ENCODE measurements at regions not wholly inside any gene's neighbourhood (a gene's known extent, or its start where the extent isn't known, plus 50 kb on each side); places are given as distances from the start of the nearest gene placed in this dataset.

DNA sequence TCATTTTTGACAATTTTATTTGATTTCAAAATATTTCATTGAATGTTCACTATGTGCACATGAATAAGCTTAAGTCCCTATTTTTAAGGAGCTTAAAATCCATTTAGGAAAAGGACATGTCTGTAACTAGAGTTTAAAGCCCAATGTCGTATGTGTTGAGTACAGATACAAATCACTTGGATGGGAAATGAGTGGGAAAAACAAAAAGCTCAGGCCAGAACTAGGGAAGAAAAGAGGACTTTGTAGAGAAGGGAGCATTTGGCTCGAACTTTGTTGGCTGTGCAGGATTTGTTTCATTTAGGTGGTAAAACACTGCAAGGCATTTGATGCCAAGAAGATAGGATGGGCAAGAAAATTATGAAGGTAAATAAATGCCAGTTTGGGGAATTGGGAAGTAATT, 653.1 kb upstream of the KCNMB2 start (continued):
- TF ChIP-seq, protein P1, sequence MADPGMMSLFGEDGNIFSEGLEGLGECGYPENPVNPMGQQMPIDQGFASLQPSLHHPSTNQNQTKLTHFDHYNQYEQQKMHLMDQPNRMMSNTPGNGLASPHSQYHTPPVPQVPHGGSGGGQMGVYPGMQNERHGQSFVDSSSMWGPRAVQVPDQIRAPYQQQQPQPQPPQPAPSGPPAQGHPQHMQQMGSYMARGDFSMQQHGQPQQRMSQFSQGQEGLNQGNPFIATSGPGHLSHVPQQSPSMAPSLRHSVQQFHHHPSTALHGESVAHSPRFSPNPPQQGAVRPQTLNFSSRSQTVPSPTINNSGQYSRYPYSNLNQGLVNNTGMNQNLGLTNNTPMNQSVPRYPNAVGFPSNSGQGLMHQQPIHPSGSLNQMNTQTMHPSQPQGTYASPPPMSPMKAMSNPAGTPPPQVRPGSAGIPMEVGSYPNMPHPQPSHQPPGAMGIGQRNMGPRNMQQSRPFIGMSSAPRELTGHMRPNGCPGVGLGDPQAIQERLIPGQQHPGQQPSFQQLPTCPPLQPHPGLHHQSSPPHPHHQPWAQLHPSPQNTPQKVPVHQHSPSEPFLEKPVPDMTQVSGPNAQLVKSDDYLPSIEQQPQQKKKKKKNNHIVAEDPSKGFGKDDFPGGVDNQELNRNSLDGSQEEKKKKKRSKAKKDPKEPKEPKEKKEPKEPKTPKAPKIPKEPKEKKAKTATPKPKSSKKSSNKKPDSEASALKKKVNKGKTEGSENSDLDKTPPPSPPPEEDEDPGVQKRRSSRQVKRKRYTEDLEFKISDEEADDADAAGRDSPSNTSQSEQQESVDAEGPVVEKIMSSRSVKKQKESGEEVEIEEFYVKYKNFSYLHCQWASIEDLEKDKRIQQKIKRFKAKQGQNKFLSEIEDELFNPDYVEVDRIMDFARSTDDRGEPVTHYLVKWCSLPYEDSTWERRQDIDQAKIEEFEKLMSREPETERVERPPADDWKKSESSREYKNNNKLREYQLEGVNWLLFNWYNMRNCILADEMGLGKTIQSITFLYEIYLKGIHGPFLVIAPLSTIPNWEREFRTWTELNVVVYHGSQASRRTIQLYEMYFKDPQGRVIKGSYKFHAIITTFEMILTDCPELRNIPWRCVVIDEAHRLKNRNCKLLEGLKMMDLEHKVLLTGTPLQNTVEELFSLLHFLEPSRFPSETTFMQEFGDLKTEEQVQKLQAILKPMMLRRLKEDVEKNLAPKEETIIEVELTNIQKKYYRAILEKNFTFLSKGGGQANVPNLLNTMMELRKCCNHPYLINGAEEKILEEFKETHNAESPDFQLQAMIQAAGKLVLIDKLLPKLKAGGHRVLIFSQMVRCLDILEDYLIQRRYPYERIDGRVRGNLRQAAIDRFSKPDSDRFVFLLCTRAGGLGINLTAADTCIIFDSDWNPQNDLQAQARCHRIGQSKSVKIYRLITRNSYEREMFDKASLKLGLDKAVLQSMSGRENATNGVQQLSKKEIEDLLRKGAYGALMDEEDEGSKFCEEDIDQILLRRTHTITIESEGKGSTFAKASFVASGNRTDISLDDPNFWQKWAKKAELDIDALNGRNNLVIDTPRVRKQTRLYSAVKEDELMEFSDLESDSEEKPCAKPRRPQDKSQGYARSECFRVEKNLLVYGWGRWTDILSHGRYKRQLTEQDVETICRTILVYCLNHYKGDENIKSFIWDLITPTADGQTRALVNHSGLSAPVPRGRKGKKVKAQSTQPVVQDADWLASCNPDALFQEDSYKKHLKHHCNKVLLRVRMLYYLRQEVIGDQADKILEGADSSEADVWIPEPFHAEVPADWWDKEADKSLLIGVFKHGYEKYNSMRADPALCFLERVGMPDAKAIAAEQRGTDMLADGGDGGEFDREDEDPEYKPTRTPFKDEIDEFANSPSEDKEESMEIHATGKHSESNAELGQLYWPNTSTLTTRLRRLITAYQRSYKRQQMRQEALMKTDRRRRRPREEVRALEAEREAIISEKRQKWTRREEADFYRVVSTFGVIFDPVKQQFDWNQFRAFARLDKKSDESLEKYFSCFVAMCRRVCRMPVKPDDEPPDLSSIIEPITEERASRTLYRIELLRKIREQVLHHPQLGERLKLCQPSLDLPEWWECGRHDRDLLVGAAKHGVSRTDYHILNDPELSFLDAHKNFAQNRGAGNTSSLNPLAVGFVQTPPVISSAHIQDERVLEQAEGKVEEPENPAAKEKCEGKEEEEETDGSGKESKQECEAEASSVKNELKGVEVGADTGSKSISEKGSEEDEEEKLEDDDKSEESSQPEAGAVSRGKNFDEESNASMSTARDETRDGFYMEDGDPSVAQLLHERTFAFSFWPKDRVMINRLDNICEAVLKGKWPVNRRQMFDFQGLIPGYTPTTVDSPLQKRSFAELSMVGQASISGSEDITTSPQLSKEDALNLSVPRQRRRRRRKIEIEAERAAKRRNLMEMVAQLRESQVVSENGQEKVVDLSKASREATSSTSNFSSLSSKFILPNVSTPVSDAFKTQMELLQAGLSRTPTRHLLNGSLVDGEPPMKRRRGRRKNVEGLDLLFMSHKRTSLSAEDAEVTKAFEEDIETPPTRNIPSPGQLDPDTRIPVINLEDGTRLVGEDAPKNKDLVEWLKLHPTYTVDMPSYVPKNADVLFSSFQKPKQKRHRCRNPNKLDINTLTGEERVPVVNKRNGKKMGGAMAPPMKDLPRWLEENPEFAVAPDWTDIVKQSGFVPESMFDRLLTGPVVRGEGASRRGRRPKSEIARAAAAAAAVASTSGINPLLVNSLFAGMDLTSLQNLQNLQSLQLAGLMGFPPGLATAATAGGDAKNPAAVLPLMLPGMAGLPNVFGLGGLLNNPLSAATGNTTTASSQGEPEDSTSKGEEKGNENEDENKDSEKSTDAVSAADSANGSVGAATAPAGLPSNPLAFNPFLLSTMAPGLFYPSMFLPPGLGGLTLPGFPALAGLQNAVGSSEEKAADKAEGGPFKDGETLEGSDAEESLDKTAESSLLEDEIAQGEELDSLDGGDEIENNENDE (IDR thresholded peaks at IDR 0.05; ENCODE audit: insufficient replicate concordance, low read length): no peak
- TF ChIP-seq EP300 (IDR thresholded peaks at IDR 0.05; ENCODE audit: borderline replicate concordance in 1 of 2, low read depth in 2 of 2, low read length in 2 of 2) (no peak), MAFK (IDR thresholded peaks at IDR 0.05; ENCODE audit: low read depth, low read length) (no peak), NRF1 (IDR thresholded peaks at IDR 0.05; ENCODE audit: low read depth, low read length) (no peak), USF2 (IDR thresholded peaks at IDR 0.05; ENCODE audit: low read length) (no peak), CBX8 (IDR thresholded peaks at IDR 0.05; ENCODE audit: borderline replicate concordance, low read depth, low read length) (no peak), POLR2A (IDR thresholded peaks at IDR 0.05; ENCODE audit: control extremely low read depth in 1 of 2, low read depth in 2 of 2, low read length in 2 of 2) (no peak)
